Esophagus muscularis mucosa (tissue), 4 donors: ENCODE measurements at regions not wholly inside any gene's neighbourhood (a gene's known extent, or its start where the extent isn't known, plus 50 kb on each side); places are given as distances from the start of the nearest gene placed in this dataset.
"Not testable (repeated sequence)": the region's sequence is repeated elsewhere in the genome, so short reads cannot be mapped to it uniquely, and the experiment has no call there.

Experiments used
- DNase-seq: peaks from one replicate; pipeline ENCODE4 v3.0.0-alpha.2; 2017; ENCODE audit errors: extremely low spot score
- H3K27ac ChIP-seq, 4 donors: fragments of 200-600 bp; sonication (generic); replicated peaks in 1 of 4; 1 replicate in 3 of 4; 2 replicates in 1 of 4; pipeline ENCODE4 v1.5.1; 2016 to 2019; ENCODE audit warnings: mild to moderate bottlenecking in 1 of 4
- H3K27me3 ChIP-seq, 4 donors: fragments of 200-600 bp; sonication (generic); one replicate each; pipeline versions ENCODE4 v1.5.1 to v1.6.0; 2016 to 2019
- H3K36me3 ChIP-seq, 4 donors: fragments of 200-600 bp; sonication (generic); one replicate each; pipeline ENCODE4 v1.5.1; 2016 to 2019
- H3K4me1 ChIP-seq, 4 donors: fragments of 200-600 bp; sonication (generic); one replicate each; pipeline ENCODE4 v1.5.1; 2016 to 2019
- H3K4me3 ChIP-seq, 4 donors: fragments of 200-600 bp; sonication (generic); 1 replicate in 2 of 4; 2 replicates in 2 of 4; pipeline ENCODE4 v1.5.1; 2016 to 2019; ENCODE audit warnings: mild to moderate bottlenecking in 4 of 4, moderate library complexity in 1 of 4
- H3K9me3 ChIP-seq, 4 donors: fragments of 200-600 bp; sonication (generic); 1 replicate in 3 of 4; 2 replicates in 1 of 4; pipeline ENCODE4 v1.5.1; 2016 to 2019
- CTCF ChIP-seq, 3 experiments: fragments of 200-600 bp in 2 of 3; fragments of 450-650 bp in 1 of 3; sonication (generic) in 2 of 3; IDR thresholded peaks; one replicate each; pipeline ENCODE4 v1.5.1; 2017 to 2019; ENCODE audit warnings: antibody characterized with exemption in 3 of 3, mild to moderate bottlenecking in 2 of 3, moderate library complexity in 1 of 3
- EP300 ChIP-seq: sonication (generic); formaldehyde crosslinking; IDR thresholded peaks from one replicate; pipeline ENCODE4 v1.6.1; 2017; ENCODE audit warnings: antibody characterized with exemption
- POLR2A ChIP-seq: fragments of 450-650 bp; IDR thresholded peaks from one replicate; pipeline ENCODE4 v1.6.1; 2017; ENCODE audit warnings: antibody characterized with exemption, moderate library complexity, mild to moderate bottlenecking, low read depth
- POLR2AphosphoS5 ChIP-seq, 2 donors: sonication (generic); formaldehyde crosslinking; IDR thresholded peaks; one replicate each; pipeline ENCODE4 v1.6.1; 2017; ENCODE audit warnings: antibody characterized with exemption in 2 of 2
- WGBS: methylation state at CpG from one replicate; pipeline ENCODE4 v1.1.5; 2018; 5-methylcytosine and 5-hydroxymethylcytosine counted together
- intact Hi-C: fragments of 100-400 bp; cut with DNase I; formaldehyde crosslinking; loops from one replicate; pipeline ENCODE4 v1.15.1; 2023

GRCh38 chr2:22136446-22136845 lies 1012.7 kb downstream of the TDRD15 start:
- intact Hi-C loops: loop anchor here (5.0 kb wide), 1 partner anchor 91 kb away; no protein-coding TSS in a partner anchor
- Histone ChIP-seq H3K27ac (no peak overlapping the region), H3K4me3 (no peak overlapping the region), H3K4me1 (no peaks in the 10 kb centered on the region), H3K36me3 (no peaks in the 10 kb centered on the region), H3K27me3 (no peaks in the 10 kb centered on the region), H3K9me3 (no peaks in the 10 kb centered on the region)
- WGBS: 75% methylated on average over 4 of the region's 4 CpGs
- TF ChIP-seq EP300: no peak
- no peak for TF ChIP-seq POLR2A
- TF ChIP-seq CTCF (IDR thresholded peaks at IDR 0.05): no peak
- TF ChIP-seq POLR2AphosphoS5 (IDR thresholded peaks at IDR 0.05): no peak
- DNase-seq: no peak

DNA sequence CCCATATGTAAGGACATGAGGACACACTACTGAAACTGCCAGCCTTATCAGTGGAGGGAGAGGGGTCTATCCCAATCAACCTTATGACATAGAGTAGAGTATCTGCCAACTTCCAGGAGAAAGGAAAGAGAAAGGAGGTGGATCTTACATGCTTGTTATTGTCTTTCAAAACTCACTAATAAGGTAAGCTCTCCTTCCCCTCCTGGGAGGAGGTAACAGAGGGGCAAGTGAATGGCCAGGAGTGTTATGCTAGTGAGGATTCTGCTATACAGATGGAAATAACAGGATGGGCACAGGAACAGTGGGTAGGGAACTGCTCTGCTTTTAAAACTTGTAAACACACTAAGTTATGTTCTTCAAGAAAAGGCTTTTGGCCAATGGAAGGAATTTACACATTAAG lies 1020.1 kb downstream of the TDRD15 start:
- intact Hi-C loops: no loop called here
- no peak overlapping the region for H3K4me3 ChIP-seq
- H3K4me1 ChIP-seq: no peaks in the 10 kb centered on the region
- TF ChIP-seq CTCF (IDR thresholded peaks at IDR 0.05) (no peak), EP300 (no peak), POLR2A (no peak), POLR2AphosphoS5 (IDR thresholded peaks at IDR 0.05) (no peak)
- no peak overlapping the region for H3K27ac ChIP-seq
- peaks cover 0 to 9% (median 2%) of the 10 kb centered on the region in 4 donors for H3K9me3 ChIP-seq
- no peak for DNase-seq
- H3K27me3 ChIP-seq: no peaks in the 10 kb centered on the region
- no peaks in the 10 kb centered on the region for H3K36me3 ChIP-seq

DNA sequence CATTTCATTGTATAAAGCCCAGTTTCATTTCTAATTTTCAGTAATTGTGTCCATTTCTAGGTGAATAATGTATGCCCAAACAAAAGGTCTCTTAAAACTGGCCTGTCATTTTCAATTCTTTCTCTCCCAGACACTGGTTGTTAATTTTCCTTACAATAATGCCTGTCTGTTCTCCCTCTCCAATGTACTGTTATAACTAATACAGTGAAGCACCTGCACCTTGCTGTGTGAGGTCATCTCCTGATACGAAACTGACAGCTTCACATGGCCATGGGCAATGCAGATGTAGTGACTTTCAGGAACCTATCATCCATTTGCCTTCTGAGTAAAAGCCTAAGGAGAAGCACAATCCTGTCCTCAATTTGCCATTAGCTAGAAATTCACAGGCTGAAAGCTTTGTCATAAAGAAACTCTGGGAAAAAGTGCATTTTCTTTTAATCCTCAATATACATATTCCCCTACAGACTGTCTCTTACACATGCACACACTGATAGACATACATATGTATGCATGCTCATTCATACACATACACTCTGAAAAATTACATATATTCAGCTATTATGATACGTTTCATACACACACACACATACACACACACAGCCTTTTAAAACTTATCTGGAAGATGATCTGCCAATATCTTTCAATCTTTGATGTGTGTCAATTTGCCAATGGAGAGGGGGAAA lies 1030.3 kb downstream of the TDRD15 start:
- DNase-seq: no peak
- Histone ChIP-seq H3K4me3 (no peak overlapping the region), H3K9me3 (peaks cover 0 to 3% (median 0%) of the 10 kb centered on the region in 4 donors), H3K4me1 (no peaks in the 10 kb centered on the region), H3K27ac (no peak overlapping the region), H3K27me3 (no peaks in the 10 kb centered on the region), H3K36me3 (no peaks in the 10 kb centered on the region)
- WGBS: 44% methylated on average over 2 of the region's 2 CpGs
- intact Hi-C loops: no loop called here
- TF ChIP-seq POLR2AphosphoS5 (IDR thresholded peaks at IDR 0.05) (no peak), POLR2A (no peak), CTCF (IDR thresholded peaks at IDR 0.05) (no peak), EP300 (no peak)

DNA sequence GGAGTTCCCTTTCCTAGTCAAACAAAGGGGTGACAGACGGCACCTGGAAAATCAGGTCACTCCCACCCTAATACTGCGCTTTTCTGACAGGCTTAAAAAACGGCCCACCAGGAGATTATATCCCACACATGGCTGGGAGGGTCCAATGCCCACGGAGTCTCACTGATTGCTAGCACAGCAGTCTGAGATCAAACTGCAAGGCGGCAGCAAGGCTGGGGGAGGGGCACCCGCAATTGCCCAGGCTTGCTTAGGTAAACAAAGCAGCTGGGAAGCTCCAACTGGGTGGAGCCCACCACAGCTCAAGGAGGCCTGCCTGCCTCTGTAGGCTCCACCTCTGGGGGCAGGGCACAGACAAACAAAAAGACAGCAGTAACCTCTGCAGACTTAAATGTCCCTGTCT lies 1032.9 kb downstream of the TDRD15 start:
- H3K36me3 ChIP-seq, H3K27ac ChIP-seq, intact Hi-C loops, DNase-seq, H3K4me1 ChIP-seq, H3K9me3 ChIP-seq, H3K27me3 ChIP-seq, H3K4me3 ChIP-seq: not testable (repeated sequence)
- WGBS: 95% methylated on average over 6 of the region's 6 CpGs

DNA sequence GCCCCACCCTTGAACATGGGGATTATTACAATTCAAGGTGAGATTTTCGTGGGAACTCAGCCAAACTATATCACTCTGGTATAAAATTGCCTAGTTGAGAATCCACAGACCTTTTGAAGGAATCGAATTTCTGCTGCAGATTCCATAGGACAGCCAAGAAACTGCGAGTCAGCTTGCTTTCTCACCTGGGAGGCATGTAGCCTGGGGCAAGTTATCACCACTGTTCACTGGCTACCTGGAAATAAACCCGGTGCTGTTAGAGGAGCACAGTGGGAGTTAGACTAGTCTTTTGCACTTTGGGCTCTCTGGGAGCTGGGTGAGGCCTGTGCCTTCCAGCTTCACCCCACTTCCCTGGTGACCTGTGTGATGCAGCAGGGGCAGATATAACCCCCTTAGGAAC lies 1043.5 kb downstream of the TDRD15 start:
- no peak overlapping the region for H3K4me3 ChIP-seq
- no peaks in the 10 kb centered on the region for H3K27me3 ChIP-seq
- TF ChIP-seq CTCF (IDR thresholded peaks at IDR 0.05): no peak
- no peaks in the 10 kb centered on the region for H3K36me3 ChIP-seq
- peaks cover 0 to 5% (median 0%) of the 10 kb centered on the region in 4 donors for H3K9me3 ChIP-seq
- no peaks in the 10 kb centered on the region for H3K4me1 ChIP-seq
- WGBS: 73% methylated on average over 4 of the region's 4 CpGs
- intact Hi-C loops: no loop called here
- no peak overlapping the region for H3K27ac ChIP-seq
- no peak for DNase-seq
